ENCODE measurements at regions not wholly inside any gene's neighbourhood (a gene's known extent, or its start where the extent isn't known, plus 50 kb on each side); places are given as distances from the start of the nearest gene placed in this dataset.
A peak's percentile ranks its signal among the peaks of the same experiment; 100 is the strongest.

- POLR2A ChIA-PET (ENCODE audit: unreplicated experiment): no interaction called here
- TF ChIP-seq EZH2 (IDR thresholded peaks at IDR 0.05; ENCODE audit: low read depth): no peak
- TF ChIP-seq CTCF (conservative IDR thresholded peaks at IDR 0.05): no peak
- Histone ChIP-seq H2AFZ (no peak overlapping the region), H3K9me2 (ENCODE audit: insufficient read depth) (no peaks in the 10 kb centered on the region), H3K9me3 (ENCODE audit: insufficient read depth, low read depth) (no peaks in the 10 kb centered on the region; the same call in 1 of the 2 replicates), H3K4me2 (no peak overlapping the region), H3K4me3 (no peak overlapping the region), H3F3A (ENCODE audit: insufficient read depth, low read depth) (peaks cover 6% of the 10 kb centered on the region; the same call in 1 of the 2 replicates), H3K27me3 (ENCODE audit: insufficient read depth, low read depth) (no peaks in the 10 kb centered on the region), H3K36me3 (ENCODE audit: low read depth) (no peaks in the 10 kb centered on the region), H4K20me1 (ENCODE audit: insufficient read depth) (no peaks in the 10 kb centered on the region), H3K27ac (no peak overlapping the region), H3K4me1 (replicated peaks; ENCODE audit: insufficient read depth) (peaks cover 18% of the 10 kb centered on the region), H3K79me2 (ENCODE audit: low read depth) (no peaks in the 10 kb centered on the region)
- no TSS peak for BruUV-seq (replicated peaks)
- no peak for DNase-seq
- intact Hi-C loops (cut with micrococcal nuclease; ENCODE audit: unreplicated experiment): no loop called here
- CTCF ChIA-PET: no interaction called here
Measured at GRCh38 chr18:10113121-10114022, 199.6 kb downstream of the VAPA start.

GRCh38 chr18:10114717-10115463, 201.1 kb downstream of the VAPA start:
- Histone ChIP-seq H3K4me2 (no peak overlapping the region), H4K20me1 (ENCODE audit: insufficient read depth) (no peaks in the 10 kb centered on the region), H3F3A (ENCODE audit: insufficient read depth, low read depth) (peaks cover 6% of the 10 kb centered on the region; the same call in 1 of the 2 replicates), H3K9me3 (ENCODE audit: insufficient read depth, low read depth) (no peaks in the 10 kb centered on the region; the same call in 1 of the 2 replicates), H3K4me3 (no peak overlapping the region), H3K36me3 (ENCODE audit: low read depth) (no peaks in the 10 kb centered on the region), H3K79me2 (ENCODE audit: low read depth) (no peaks in the 10 kb centered on the region), H2AFZ (no peak overlapping the region), H3K27me3 (ENCODE audit: insufficient read depth, low read depth) (no peaks in the 10 kb centered on the region), H3K4me1 (replicated peaks; ENCODE audit: insufficient read depth) (peaks cover 18% of the 10 kb centered on the region), H3K27ac (no peak overlapping the region), H3K9me2 (ENCODE audit: insufficient read depth) (no peaks in the 10 kb centered on the region)
- CTCF ChIA-PET: no interaction called here
- DNase-seq: no peak
- TF ChIP-seq EZH2 (IDR thresholded peaks at IDR 0.05; ENCODE audit: low read depth): no peak
- TF ChIP-seq CTCF (conservative IDR thresholded peaks at IDR 0.05): no peak
- POLR2A ChIA-PET (ENCODE audit: unreplicated experiment): interaction anchor here (0.6 kb wide), 1 partner anchor 37 kb away, joined by 3 read pairs; no protein-coding TSS in a partner anchor
- BruUV-seq (replicated peaks): no TSS peak
- intact Hi-C loops (cut with micrococcal nuclease; ENCODE audit: unreplicated experiment): no loop called here

GRCh38 chr18:10116574-10116973, 202.8 kb downstream of the VAPA start:
- intact Hi-C loops (cut with micrococcal nuclease; ENCODE audit: unreplicated experiment): no loop called here
- Histone ChIP-seq H3K4me2 (peak overlapping the region; percentile 39; the same call in 1 of the 2 replicates), H3K79me2 (ENCODE audit: low read depth) (no peaks in the 10 kb centered on the region), H3K9me2 (ENCODE audit: insufficient read depth) (no peaks in the 10 kb centered on the region), H3K4me1 (replicated peaks; ENCODE audit: insufficient read depth) (peaks cover 19% of the 10 kb centered on the region), H3K27me3 (ENCODE audit: insufficient read depth, low read depth) (no peaks in the 10 kb centered on the region), H3K9me3 (ENCODE audit: insufficient read depth, low read depth) (no peaks in the 10 kb centered on the region; the same call in 1 of the 2 replicates), H3K4me3 (no peak overlapping the region), H4K20me1 (ENCODE audit: insufficient read depth) (no peaks in the 10 kb centered on the region), H3K27ac (peak overlapping the region; percentile 35), H2AFZ (no peak overlapping the region), H3F3A (ENCODE audit: insufficient read depth, low read depth) (peaks cover 6% of the 10 kb centered on the region; the same call in 1 of the 2 replicates), H3K36me3 (ENCODE audit: low read depth) (no peaks in the 10 kb centered on the region)
- DNase-seq: peak in 1 of 2 experiments; percentile 76
- POLR2A ChIA-PET (ENCODE audit: unreplicated experiment): no interaction called here
- TF ChIP-seq CTCF (conservative IDR thresholded peaks at IDR 0.05) (no peak), EZH2 (IDR thresholded peaks at IDR 0.05; ENCODE audit: low read depth) (no peak)
- BruUV-seq (replicated peaks): no TSS peak
- CTCF ChIA-PET: no interaction called here
